Ascending aorta (tissue), 2 donors: ENCODE measurements at regions not wholly inside any gene's neighbourhood (a gene's known extent, or its start where the extent isn't known, plus 50 kb on each side); places are given as distances from the start of the nearest gene placed in this dataset.

Experiments used
- DNase-seq, 2 donors: peaks; one replicate each; pipeline ENCODE4 v3.0.0-alpha.2; 2019; ENCODE audit warnings: low spot score in 2 of 2
- H3K27ac ChIP-seq, 2 donors: fragments of 200-600 bp; sonication (generic); one replicate each; pipeline ENCODE4 v1.5.1; 2016 to 2017; ENCODE audit warnings: mild to moderate bottlenecking in 1 of 2
- H3K27me3 ChIP-seq: fragments of 200-600 bp; sonication (generic); one replicate; pipeline ENCODE4 v1.5.1; 2017
- H3K36me3 ChIP-seq, 2 donors: fragments of 200-600 bp; sonication (generic); one replicate each; pipeline ENCODE4 v1.5.1; 2016
- H3K4me1 ChIP-seq, 2 donors: fragments of 200-600 bp; sonication (generic); one replicate each; pipeline ENCODE4 v1.5.1; 2016 to 2017; ENCODE audit warnings: mild to moderate bottlenecking in 1 of 2
- H3K4me3 ChIP-seq, 2 donors: fragments of 200-600 bp; sonication (generic); one replicate each; pipeline ENCODE4 v1.5.1; 2016 to 2017; ENCODE audit warnings: mild to moderate bottlenecking in 1 of 2
- H3K9me3 ChIP-seq, 2 donors: fragments of 200-600 bp; sonication (generic); one replicate each; pipeline ENCODE4 v1.5.1; 2016
- CTCF ChIP-seq, 3 experiments: fragments of 200-600 bp in 2 of 3; fragments of 450-650 bp in 1 of 3; sonication (generic) in 2 of 3; IDR thresholded peaks; one replicate each; pipeline ENCODE4 v1.5.1; 2016 to 2019; ENCODE audit warnings: antibody characterized with exemption in 3 of 3, mild to moderate bottlenecking in 1 of 3, moderate library complexity in 1 of 3
- intact Hi-C: fragments of 100-400 bp; cut with DNase I; formaldehyde crosslinking; loops from one replicate; pipeline ENCODE4 v1.15.1; 2023

- no peaks in the 10 kb centered on the region for H3K27me3 ChIP-seq
- no peaks in the 10 kb centered on the region for H3K36me3 ChIP-seq
- intact Hi-C loops: no loop called here
- no peak for TF ChIP-seq CTCF (IDR thresholded peaks at IDR 0.05)
- H3K4me1 ChIP-seq: no peaks in the 10 kb centered on the region
- no peaks in the 10 kb centered on the region for H3K9me3 ChIP-seq
- no peak for DNase-seq
- no peak overlapping the region for H3K27ac ChIP-seq
- no peak overlapping the region for H3K4me3 ChIP-seq
These were observed 141.3 kb downstream of the CYB561 start for GRCh38 chr17:63304704-63305261.

GRCh38 chr17:63305857-63306256 lies 140.2 kb downstream of the CYB561 start:
- Histone ChIP-seq H3K4me1 (no peaks in the 10 kb centered on the region), H3K27ac (no peak overlapping the region), H3K4me3 (no peak overlapping the region), H3K36me3 (no peaks in the 10 kb centered on the region), H3K9me3 (no peaks in the 10 kb centered on the region), H3K27me3 (no peaks in the 10 kb centered on the region)
- intact Hi-C loops: no loop called here
- no peak for DNase-seq
- TF ChIP-seq CTCF (IDR thresholded peaks at IDR 0.05): no peak

- H3K9me3 ChIP-seq: no peaks in the 10 kb centered on the region
- H3K27me3 ChIP-seq: no peaks in the 10 kb centered on the region
- no peaks in the 10 kb centered on the region for H3K36me3 ChIP-seq
- no peak for DNase-seq
- no peak overlapping the region for H3K27ac ChIP-seq
- intact Hi-C loops: no loop called here
- H3K4me1 ChIP-seq: no peaks in the 10 kb centered on the region
- no peak for TF ChIP-seq CTCF (IDR thresholded peaks at IDR 0.05)
- no peak overlapping the region for H3K4me3 ChIP-seq
These were observed 139.3 kb downstream of the CYB561 start for GRCh38 chr17:63306855-63307254.

- H3K36me3 ChIP-seq: no peaks in the 10 kb centered on the region
- no peaks in the 10 kb centered on the region for H3K4me1 ChIP-seq
- H3K27ac ChIP-seq: no peak overlapping the region
- TF ChIP-seq CTCF (IDR thresholded peaks at IDR 0.05): no peak
- H3K4me3 ChIP-seq: no peak overlapping the region
- H3K27me3 ChIP-seq: no peaks in the 10 kb centered on the region
- DNase-seq: no peak
- intact Hi-C loops: no loop called here
- no peaks in the 10 kb centered on the region for H3K9me3 ChIP-seq
These were observed 137.8 kb downstream of the CYB561 start for GRCh38 chr17:63308272-63308671.

- Histone ChIP-seq H3K27ac (no peak overlapping the region), H3K4me1 (no peaks in the 10 kb centered on the region), H3K4me3 (no peak overlapping the region), H3K9me3 (no peaks in the 10 kb centered on the region), H3K27me3 (no peaks in the 10 kb centered on the region), H3K36me3 (no peaks in the 10 kb centered on the region)
- DNase-seq: no peak
- intact Hi-C loops: no loop called here
- no peak for TF ChIP-seq CTCF (IDR thresholded peaks at IDR 0.05)
These were observed 137.1 kb downstream of the CYB561 start for GRCh38 chr17:63309021-63309420.

GRCh38 chr17:63311416-63311937 lies 134.6 kb downstream of the CYB561 start:
- Histone ChIP-seq H3K27me3 (no peaks in the 10 kb centered on the region), H3K36me3 (no peaks in the 10 kb centered on the region), H3K27ac (no peak overlapping the region), H3K9me3 (no peaks in the 10 kb centered on the region), H3K4me3 (no peak overlapping the region), H3K4me1 (no peaks in the 10 kb centered on the region)
- intact Hi-C loops: no loop called here
- no peak for DNase-seq
- TF ChIP-seq CTCF (IDR thresholded peaks at IDR 0.05): no peak
